Kasumi-1 (cell line): ENCODE measurements at regions not wholly inside any gene's neighbourhood (a gene's known extent, or its start where the extent isn't known, plus 50 kb on each side); places are given as distances from the start of the nearest gene placed in this dataset.
"Not testable (repeated sequence)": the region's sequence is repeated elsewhere in the genome, so short reads cannot be mapped to it uniquely, and the experiment has no call there.

ENCODE experiments used
- DNase-seq, 2 experiments: peaks; one replicate each; lab custom pipeline; 2025; lab: John Stamatoyannopoulos, UW

- no peak for DNase-seq
Measured at GRCh38 chr12:94916663-94917062, 86.8 kb downstream of the NDUFA12 start.

GRCh38 chr12:94909663-94910062, 93.8 kb downstream of the NDUFA12 start:
- no peak for DNase-seq

- not testable (repeated sequence) for DNase-seq
Measured at GRCh38 chr12:94905749-94906148, 97.7 kb downstream of the NDUFA12 start.

DNA sequence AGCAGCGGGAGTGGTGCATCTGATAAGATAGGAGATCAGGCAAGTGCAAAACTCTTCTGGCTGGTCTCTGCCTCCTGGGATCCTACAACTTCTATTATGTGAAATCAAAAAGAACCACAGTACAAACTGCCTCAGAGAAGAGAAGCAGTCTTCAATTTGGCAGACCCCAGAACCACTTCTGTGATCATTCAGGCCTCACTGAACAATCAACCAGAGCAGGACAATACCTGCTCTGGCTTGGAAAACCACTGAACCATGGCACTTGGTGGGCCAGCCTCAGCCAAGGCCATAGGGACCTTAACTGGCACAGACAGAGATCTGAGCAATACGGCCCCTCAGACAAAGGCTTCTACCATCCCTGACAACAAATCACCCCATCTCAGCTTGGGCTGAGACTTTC, 103.0 kb downstream of the NDUFA12 start:
- no peak for DNase-seq

DNA sequence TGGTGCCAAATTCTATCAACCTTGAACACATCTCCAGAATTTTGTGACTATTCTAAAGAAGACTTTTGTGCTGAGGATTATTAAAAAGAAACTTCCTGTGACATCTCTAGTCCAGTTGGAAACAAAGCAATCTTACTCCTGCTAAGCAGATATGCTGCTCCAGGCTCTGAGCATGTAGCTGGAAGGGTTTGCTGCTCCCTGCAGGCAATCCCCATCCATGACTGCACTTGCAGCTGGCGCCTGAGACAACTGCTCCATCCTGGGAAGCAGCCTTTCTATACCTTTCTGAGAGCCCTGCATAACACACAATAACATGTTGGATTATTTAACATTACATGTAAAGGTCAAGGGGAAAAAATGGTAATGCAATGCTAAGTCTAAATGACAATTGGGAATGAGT, 105.1 kb downstream of the NDUFA12 start:
- no peak for DNase-seq

DNA sequence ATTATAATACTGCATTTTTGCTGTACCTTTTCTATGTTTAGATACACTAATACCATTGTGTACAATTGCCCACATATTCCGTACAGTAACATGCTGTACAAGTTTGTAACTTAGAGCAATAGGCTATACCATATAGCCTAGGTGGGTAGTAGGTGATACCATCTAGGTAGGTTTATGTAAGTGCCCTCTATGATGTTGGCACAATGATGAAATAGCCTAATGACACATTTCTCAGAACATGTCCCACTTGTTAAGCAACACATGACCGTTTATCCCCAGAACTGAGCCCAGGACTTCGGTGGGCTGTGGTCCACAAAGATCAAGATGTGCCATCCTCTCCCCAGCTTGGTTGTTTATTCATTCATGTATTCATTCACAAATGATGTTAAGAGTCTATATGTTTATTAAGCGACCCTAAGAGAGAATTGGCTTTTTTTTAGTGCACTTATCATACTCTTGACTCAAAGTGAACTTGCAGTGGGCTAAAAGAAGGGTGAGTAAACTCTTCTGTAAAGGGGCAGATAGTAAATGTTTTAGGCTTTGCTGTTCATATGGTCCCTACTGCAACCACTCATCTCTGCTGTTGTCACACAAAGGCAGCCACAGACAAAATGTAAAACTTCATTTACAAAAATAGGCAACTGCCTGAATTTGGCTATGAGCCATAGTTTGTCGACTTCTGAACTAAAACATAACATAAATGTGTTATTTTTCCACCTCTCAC, 110.8 kb downstream of the NDUFA12 start:
- DNase-seq: no peak

DNA sequence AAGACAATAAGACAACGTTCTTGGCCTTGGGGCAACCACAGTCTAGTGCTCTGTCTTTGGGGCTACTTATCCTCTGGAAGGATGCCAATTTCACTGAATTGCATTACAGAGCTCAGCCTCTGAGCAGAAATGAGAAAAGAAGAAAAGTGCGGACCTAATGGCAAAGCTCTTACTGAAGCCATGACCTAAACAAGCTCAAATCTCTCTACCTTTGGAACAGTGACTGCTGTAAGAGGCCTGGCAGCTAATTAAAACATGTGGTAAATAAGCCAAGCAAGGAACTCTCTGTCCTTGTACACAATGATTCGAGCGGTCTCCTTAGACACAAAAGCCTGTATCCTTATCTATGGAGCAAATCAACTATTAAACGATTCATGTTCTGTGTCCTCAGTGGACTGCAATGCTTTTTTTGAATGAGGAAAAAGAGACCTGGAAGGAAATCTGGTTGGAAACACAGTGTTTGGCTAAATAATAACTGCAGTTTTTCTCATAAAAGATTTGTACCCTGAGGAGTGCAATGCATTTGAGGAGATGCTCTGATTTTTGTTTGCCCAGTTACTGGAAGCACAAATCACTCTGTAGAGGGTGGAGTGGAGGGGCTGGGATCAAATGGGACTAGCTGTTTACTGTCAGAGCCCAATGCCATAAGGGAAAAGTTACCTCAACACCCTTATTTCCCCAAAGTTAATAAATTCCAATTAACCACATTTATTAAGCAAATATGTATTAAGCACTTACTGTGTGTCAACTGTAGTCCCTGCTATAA, 113.9 kb downstream of the NDUFA12 start:
- DNase-seq: no peak

GRCh38 chr12:94879542-94879941, 124.0 kb downstream of the NDUFA12 start:
- DNase-seq: no peak

DNA sequence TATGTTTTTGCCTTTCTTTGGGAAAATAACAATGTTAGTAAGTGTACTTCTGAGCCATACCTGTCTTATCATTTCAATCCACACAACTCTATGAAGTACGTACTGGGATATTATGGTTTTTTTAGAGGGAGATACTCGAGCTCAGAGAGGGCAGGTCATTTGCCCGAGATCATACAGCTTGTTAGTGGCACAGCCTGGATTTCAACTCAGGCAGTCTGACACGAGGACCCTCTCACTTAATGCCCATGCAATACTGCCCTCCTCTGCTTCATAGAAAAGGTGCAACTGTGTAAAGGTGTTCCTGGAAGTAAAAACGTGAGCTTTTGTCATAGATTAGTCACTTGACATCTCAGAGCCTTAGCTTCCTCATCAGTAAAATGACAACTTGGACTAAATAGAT, 128.0 kb downstream of the NDUFA12 start:
- peak; percentile 15 to 16 for DNase-seq

GRCh38 chr12:94874518-94875302, 128.8 kb downstream of the NDUFA12 start:
- DNase-seq: no peak

DNA sequence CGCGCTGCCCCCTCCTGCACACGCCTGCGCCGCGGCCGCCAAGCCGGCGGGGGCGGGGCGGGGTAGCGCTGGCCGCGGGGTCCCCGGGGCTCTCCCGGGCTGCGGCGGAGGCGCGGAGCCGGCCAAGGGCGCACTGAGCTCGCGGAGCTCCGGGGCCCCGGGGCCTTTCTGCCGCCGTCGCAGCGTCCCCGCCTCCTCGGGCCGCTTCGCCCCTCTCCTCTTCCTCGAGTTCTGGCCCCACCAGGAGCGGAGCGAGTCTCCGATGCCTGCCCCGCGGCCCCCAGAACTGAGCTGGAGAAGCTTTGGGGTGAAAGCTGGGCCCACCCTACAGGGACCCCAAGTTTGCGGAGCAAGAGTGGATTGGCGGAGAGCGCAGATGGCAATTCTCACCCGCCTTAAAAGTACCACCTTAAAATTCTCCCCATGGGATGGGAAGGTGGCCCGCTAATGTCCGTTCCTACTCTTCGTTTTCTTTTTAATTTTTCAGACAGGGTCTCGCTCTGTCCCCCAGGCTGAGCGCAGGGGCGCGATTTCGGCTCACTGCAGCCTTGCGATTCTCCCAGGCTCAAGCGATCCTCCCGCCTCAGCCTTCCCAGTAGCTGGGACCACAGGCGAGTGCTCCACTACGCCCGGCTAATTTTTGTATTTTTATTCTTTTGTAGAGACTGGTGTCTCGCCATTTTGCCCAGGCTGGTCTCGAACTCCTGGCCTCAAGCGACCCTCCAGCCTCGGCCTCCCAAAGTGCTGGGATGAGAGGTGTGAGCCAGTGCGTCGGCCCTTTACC, 129.6 kb downstream of the NDUFA12 start:
- no peak for DNase-seq

DNA sequence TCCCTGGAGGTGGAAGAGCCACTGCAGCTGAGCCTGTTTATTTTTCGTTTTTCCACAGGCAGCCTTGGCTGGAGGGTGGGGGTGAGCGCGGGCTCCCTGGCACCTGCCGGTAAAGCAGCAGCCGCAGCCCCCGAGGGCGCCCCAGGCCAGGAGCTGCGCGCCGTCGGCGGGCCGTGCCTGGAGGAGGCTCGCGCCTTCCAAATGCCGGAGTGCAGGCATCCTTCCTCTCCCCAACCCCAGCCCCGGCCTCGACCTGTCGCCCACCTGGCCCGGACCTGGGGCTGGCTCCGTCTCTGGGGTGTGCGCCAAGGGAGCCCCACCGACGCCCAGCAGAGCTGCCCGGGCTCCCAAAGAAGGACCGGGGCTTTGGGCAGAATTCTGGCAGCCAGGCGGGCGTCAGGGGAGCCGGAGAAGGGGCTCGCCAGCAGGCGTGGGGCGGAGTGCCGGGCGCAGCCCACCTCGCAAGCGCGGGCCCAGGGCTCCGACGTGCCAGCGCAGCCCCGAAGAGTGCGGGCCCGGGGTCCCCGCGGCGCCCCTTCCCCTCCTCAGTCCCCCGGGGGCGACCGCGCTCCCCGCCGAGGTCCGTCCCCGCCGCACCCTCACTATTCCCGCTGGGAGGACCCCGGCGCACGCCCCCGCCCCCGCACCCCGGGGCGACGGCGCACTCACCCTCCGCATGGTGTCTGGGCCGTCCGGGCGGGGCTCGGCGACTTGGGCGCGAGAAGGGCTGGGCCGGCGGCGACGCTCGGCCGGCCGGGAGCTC, 130.3 kb downstream of the NDUFA12 start:
- no peak for DNase-seq

GRCh38 chr12:94872671-94872970, 130.9 kb downstream of the NDUFA12 start:
- DNase-seq: no peak

DNA sequence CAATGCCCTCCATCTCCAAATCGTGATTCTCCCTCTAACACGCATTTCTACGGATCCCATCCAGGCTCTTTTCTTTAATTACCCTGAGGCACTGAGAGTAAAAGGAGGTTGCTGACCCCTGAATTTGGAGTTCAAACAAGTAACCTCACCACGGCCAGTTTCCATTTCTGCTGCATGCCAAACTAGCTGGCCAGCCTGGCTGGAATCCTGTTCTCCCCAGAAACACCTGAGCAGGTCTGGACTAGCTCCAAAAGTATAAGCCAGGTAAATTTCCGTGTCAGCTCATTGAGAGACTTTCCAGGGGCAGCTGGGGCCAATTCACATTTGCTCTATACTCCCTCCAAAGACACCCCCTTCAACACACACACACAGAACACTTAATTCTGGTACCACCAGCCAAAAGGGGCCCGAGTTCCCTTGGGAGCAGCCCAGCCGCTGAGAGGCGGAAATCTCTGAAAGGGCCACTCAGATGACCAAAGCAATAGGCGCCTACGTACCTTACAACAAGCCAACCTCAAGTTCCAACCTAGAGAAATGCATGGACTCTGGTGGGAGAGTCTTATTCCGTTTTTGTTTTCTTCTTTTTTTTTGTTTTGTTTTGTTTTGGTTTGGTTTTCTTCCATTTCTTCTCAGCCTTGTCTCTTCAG, 131.4 kb downstream of the NDUFA12 start:
- DNase-seq: no peak

DNA sequence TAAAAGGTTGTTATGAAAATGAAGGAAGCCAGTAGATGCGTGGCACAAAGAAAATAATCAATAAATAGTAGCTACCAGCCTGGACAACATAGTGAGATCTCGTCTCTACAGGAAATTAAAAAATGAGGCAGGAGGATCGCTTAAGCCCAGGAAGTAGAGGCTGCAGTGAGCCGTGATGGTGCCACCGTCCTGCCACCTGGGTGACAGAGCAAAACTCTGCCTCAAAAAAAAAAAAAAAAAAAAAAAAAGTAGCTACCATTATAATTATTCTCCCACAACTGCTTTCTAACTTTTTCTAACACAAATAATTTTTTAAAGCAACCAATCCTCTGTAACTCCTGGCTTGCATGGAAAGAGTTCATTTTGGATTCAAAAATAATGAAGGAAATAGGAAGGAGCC, 133.0 kb downstream of the NDUFA12 start:
- DNase-seq: no peak

- DNase-seq: no peak
Measured at GRCh38 chr12:94868161-94868560, 135.3 kb downstream of the NDUFA12 start.

DNA sequence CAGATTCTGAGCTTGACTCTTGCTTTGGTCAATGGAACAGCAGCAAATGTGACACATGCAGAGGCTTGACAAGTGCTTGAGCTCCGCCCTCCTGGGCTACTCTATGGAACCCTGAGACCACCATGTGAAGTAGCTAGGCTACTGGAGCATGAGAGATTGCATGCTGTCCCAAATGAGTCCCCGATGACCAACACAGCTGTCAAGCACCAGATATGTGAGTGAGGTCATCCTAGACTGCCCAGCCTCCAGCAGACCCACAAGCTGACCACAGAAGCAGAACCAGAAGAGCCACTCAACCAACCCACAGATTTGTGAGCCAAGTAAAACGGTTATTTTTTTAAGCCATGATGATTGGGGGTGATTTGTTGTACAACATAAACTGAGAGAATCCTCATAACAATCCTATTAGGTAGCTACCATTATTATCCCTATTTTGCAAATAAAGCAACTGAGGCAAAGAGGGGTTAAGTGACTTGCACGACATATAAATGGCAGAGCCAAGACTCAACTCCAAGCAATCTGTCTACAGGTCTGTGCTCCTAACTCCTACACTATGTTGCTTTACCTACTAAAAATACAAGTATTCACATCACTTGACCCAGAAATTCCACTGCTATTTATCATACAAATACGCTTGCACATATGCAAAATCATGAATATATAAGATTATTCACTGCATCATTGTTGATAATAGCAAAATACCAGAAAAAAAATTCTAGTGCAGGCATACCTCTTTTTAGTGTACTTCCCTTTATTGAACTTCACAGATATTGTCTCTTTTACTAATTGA, 136.2 kb downstream of the NDUFA12 start:
- no peak for DNase-seq

- DNase-seq: no peak
Measured at GRCh38 chr12:94864987-94865386, 138.5 kb downstream of the NDUFA12 start.

GRCh38 chr12:94863321-94864035, 140.0 kb downstream of the NDUFA12 start:
- no peak for DNase-seq
